CD1c-positive myeloid dendritic cell (primary cell): ENCODE measurements at regions not wholly inside any gene's neighbourhood (a gene's known extent, or its start where the extent isn't known, plus 50 kb on each side); places are given as distances from the start of the nearest gene placed in this dataset.
"Not testable (repeated sequence)": the region's sequence is repeated elsewhere in the genome, so short reads cannot be mapped to it uniquely, and the experiment has no call there.

Source experiments
- DNase-seq: peaks from one replicate; pipeline ENCODE4 v3.0.0-alpha.2; 2016; ENCODE audit errors: extremely low spot score

- DNase-seq, result no peak
Measured at GRCh38 chr18:28510210-28510609, 333.3 kb upstream of the CDH2 start.

- no peak for DNase-seq
Measured at GRCh38 chr18:28504066-28504465, 327.1 kb upstream of the CDH2 start.

- DNase-seq, result no peak
Measured at GRCh38 chr18:28494151-28494550, 317.2 kb upstream of the CDH2 start.

- no peak for DNase-seq
Measured at GRCh38 chr18:28485918-28486317, 309.0 kb upstream of the CDH2 start.

GRCh38 chr18:28485210-28485801 lies 308.4 kb upstream of the CDH2 start:
- DNase-seq, result no peak

- DNase-seq, result no peak
Measured at GRCh38 chr18:28478531-28478930, 301.6 kb upstream of the CDH2 start.

GRCh38 chr18:28476302-28476701 lies 299.4 kb upstream of the CDH2 start:
- no peak for DNase-seq

GRCh38 chr18:28469946-28470345 lies 293.0 kb upstream of the CDH2 start:
- DNase-seq, result no peak

- no peak for DNase-seq
Measured at GRCh38 chr18:28468901-28469300, 292.0 kb upstream of the CDH2 start.

GRCh38 chr18:28466204-28466603 lies 289.3 kb upstream of the CDH2 start:
- no peak for DNase-seq

GRCh38 chr18:28459587-28459986 lies 282.7 kb upstream of the CDH2 start:
- no peak for DNase-seq

GRCh38 chr18:28458751-28459150 lies 281.8 kb upstream of the CDH2 start:
- no peak for DNase-seq

GRCh38 chr18:28457784-28458183 lies 280.9 kb upstream of the CDH2 start:
- DNase-seq, result no peak

- DNase-seq, result no peak
Measured at GRCh38 chr18:28455971-28456370, 279.0 kb upstream of the CDH2 start.

GRCh38 chr18:28439870-28440269 lies 262.9 kb upstream of the CDH2 start:
- DNase-seq, result no peak

- no peak for DNase-seq
Measured at GRCh38 chr18:28438381-28438780, 261.5 kb upstream of the CDH2 start.

GRCh38 chr18:28432339-28432738 lies 255.4 kb upstream of the CDH2 start:
- DNase-seq, result no peak

- no peak for DNase-seq
Measured at GRCh38 chr18:28425886-28426285, 249.0 kb upstream of the CDH2 start.

- no peak for DNase-seq
Measured at GRCh38 chr18:28422577-28422976, 245.6 kb upstream of the CDH2 start.

- not testable (repeated sequence) for DNase-seq
Measured at GRCh38 chr18:28421950-28422349, 245.0 kb upstream of the CDH2 start.

GRCh38 chr18:28412521-28412920 lies 235.6 kb upstream of the CDH2 start:
- DNase-seq, result no peak

GRCh38 chr18:28411806-28412205 lies 234.9 kb upstream of the CDH2 start:
- no peak for DNase-seq

- DNase-seq, result no peak
Measured at GRCh38 chr18:28409811-28410210, 232.9 kb upstream of the CDH2 start.

- no peak for DNase-seq
Measured at GRCh38 chr18:28408528-28408927, 231.6 kb upstream of the CDH2 start.
